BE2C (cell line): ENCODE measurements at regions not wholly inside any gene's neighbourhood (a gene's known extent, or its start where the extent isn't known, plus 50 kb on each side); places are given as distances from the start of the nearest gene placed in this dataset.
A peak's percentile ranks its signal among the peaks of the same experiment; 100 is the strongest.

ENCODE experiments used
- DNase-seq: peaks from one replicate; pipeline ENCODE4 v3.0.0-alpha.2; 2020
- H3K27me3 ChIP-seq: fragments of 250-450 bp; sonication (Bioruptor Pico); 2 replicates; pipeline ENCODE4 v1.5.1; 2020; ENCODE audit warnings: mild to moderate bottlenecking
- H3K36me3 ChIP-seq: fragments of 250-450 bp; sonication (Bioruptor Pico); 2 replicates; pipeline ENCODE4 v1.5.1; 2020; ENCODE audit warnings: mild to moderate bottlenecking
- H3K4me1 ChIP-seq: fragments of 250-450 bp; sonication (Bioruptor Pico); 2 replicates; pipeline ENCODE4 v1.5.1; 2020
- H3K4me3 ChIP-seq: 2 replicates; pipeline ENCODE4 v1.5.1; 2011; ENCODE audit warnings: low read depth, low read length
- H3K9me3 ChIP-seq: fragments of 250-450 bp; sonication (Bioruptor Pico); 2 replicates; pipeline ENCODE4 v1.5.1; 2020
- TF ChIP-seq, protein P1 (sequence below): IDR thresholded peaks from 2 replicates; pipeline ENCODE4 v1.5.1; 2012; ENCODE audit warnings: mild to moderate bottlenecking, low read depth, low read length

GRCh38 chr10:120977897-120978296 is 126.7 kb downstream of the WDR11 start:
- no peak for DNase-seq
- peaks cover 4% of the 10 kb centered on the region; the same call in 1 of the 2 replicates for H3K27me3 ChIP-seq
- TF ChIP-seq, protein P1, sequence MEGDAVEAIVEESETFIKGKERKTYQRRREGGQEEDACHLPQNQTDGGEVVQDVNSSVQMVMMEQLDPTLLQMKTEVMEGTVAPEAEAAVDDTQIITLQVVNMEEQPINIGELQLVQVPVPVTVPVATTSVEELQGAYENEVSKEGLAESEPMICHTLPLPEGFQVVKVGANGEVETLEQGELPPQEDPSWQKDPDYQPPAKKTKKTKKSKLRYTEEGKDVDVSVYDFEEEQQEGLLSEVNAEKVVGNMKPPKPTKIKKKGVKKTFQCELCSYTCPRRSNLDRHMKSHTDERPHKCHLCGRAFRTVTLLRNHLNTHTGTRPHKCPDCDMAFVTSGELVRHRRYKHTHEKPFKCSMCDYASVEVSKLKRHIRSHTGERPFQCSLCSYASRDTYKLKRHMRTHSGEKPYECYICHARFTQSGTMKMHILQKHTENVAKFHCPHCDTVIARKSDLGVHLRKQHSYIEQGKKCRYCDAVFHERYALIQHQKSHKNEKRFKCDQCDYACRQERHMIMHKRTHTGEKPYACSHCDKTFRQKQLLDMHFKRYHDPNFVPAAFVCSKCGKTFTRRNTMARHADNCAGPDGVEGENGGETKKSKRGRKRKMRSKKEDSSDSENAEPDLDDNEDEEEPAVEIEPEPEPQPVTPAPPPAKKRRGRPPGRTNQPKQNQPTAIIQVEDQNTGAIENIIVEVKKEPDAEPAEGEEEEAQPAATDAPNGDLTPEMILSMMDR: no peak
- H3K4me1 ChIP-seq: no peaks in the 10 kb centered on the region
- 0 out of 2 replicates have a peak, but pooled peaks cover 3% of the 10 kb centered on the region for H3K9me3 ChIP-seq
- H3K4me3 ChIP-seq: no peak overlapping the region
- H3K36me3 ChIP-seq: no peaks in the 10 kb centered on the region

GRCh38 chr10:120978589-120979252 is 127.6 kb downstream of the WDR11 start:
- H3K27me3 ChIP-seq: peaks cover 4% of the 10 kb centered on the region; the same call in 1 of the 2 replicates
- DNase-seq: no peak
- no peaks in the 10 kb centered on the region for H3K36me3 ChIP-seq
- H3K4me3 ChIP-seq: peak overlapping the region; percentile 57
- TF ChIP-seq, protein P1: no peak
- no peaks in the 10 kb centered on the region for H3K4me1 ChIP-seq
- H3K9me3 ChIP-seq: 0 out of 2 replicates have a peak, but pooled peaks cover 3% of the 10 kb centered on the region

DNA sequence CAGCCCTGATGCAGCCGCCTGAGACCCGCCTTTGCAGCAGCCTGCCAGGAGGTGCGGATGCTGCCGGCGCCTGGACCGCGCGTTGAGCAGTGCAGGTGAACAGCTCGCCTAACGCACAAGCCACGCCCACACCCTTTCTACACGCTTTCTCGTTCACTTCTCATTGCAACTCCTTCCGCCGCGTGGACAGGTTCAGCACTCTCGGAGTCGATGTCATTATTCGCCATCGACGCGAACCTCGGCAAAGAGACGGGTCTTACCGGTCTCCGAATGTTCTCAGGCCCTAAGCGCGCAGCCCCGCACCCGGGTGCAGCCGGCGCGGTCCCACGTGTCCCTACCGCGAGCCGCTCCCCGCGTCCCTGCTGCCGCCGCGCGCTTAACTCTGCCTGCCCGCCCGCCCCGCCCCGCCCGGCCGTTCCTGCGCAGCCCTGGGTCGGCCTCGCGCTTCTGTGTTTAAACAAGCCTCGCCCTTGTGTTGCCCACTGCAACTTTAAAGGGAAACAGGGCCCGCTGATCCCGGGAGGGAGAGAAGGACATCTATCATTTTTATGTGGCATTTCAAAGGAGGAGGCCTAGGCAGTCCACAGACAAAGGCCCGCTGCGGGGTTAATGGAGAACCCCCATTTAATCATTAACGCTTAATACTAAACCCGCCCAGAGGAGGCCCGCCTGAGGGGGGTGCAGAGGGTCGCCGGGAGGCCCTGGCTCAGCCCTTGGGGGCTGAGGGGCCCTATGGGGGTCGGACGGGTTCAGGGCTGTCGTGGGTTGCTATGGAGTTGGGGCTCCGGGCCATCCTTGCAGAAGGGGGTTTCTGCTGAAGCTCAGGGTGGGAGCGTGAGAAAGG is 128.5 kb downstream of the WDR11 start:
- Histone ChIP-seq H3K4me3 (peak overlapping the region; percentile 57), H3K4me1 (no peaks in the 10 kb centered on the region), H3K36me3 (no peaks in the 10 kb centered on the region), H3K27me3 (peaks cover 4% of the 10 kb centered on the region; the same call in 1 of the 2 replicates), H3K9me3 (0 out of 2 replicates have a peak, but pooled peaks cover 3% of the 10 kb centered on the region)
- TF ChIP-seq, protein P1: no peak
- DNase-seq: peak; percentile 39

- Histone ChIP-seq H3K4me3 (no peak overlapping the region), H3K9me3 (no peaks in the 10 kb centered on the region), H3K36me3 (no peaks in the 10 kb centered on the region), H3K4me1 (no peaks in the 10 kb centered on the region), H3K27me3 (peaks cover 4% of the 10 kb centered on the region; the same call in 1 of the 2 replicates)
- TF ChIP-seq, protein P1: no peak
- DNase-seq: no peak
Measured at GRCh38 chr10:120980279-120981255, 129.4 kb downstream of the WDR11 start.

DNA sequence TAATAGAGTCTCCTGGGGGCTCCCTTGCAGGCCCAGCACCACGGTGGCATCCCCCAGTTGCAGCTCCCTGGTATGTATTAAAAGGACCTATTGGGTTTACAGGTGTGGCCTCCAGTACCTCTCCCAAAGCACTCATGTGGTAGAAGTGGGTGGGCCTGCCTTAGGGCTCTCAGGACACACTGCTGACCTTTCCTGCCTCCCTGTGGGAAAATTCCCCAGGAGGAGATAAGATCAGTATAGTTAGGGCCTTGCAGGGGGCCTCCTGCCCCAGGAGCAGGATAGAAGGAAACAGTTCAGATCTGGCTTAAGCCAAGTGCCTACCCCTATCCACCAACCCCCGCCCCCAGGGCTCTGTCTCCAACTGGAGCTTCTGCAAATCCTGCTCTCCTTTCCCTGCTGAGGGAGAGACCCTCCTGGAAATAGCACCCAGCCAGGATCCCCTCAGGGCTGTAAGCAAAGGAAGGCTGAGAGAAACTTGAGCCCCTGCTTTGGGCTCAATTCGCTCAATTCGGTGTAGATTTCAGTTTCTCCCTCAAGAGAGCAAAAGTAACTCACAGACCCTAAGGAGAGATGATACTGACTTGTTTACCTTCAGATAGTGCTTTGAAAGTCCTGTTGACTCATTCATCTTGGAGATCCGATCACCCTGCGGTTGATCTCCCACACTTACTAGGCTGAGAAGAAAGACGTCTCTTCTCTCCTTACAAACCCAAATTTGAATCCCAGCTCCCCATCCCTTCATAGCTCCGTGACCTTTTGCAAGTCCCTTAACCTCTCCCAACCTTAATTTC is 130.6 kb downstream of the WDR11 start:
- Histone ChIP-seq H3K9me3 (no peaks in the 10 kb centered on the region), H3K36me3 (no peaks in the 10 kb centered on the region), H3K27me3 (peaks cover 4% of the 10 kb centered on the region; the same call in 1 of the 2 replicates), H3K4me3 (no peak overlapping the region), H3K4me1 (no peaks in the 10 kb centered on the region)
- no peak for DNase-seq
- TF ChIP-seq, protein P1: no peak
